ENCODE measurements at regions not wholly inside any gene's neighbourhood (a gene's known extent, or its start where the extent isn't known, plus 50 kb on each side); places are given as distances from the start of the nearest gene placed in this dataset.

- Histone ChIP-seq H3K36me3 (ENCODE audit: control insufficient read depth in 2 of 2, extremely low read depth in 1 of 2, insufficient read depth in 1 of 2, low read length in 1 of 2) (no peaks in the 10 kb centered on the region), H3K4me3 (ENCODE audit: control insufficient read depth in 1 of 2, extremely low read depth in 1 of 2, low read length in 1 of 2) (no peak overlapping the region), H3K4me1 (ENCODE audit: control insufficient read depth in 1 of 2, extremely low read depth in 1 of 2, insufficient read depth in 2 of 2, low read length in 2 of 2) (no peaks in the 10 kb centered on the region), H3K9me3 (no peaks in the 10 kb centered on the region), H3K27me3 (replicated peaks in 1 of 2; ENCODE audit: control insufficient read depth in 2 of 2, extremely low read depth in 1 of 2, insufficient read depth in 2 of 2, low read length in 1 of 2) (peaks cover 0 to 6% of the 10 kb centered on the region in 2 experiments), H3K27ac (ENCODE audit: low read length) (no peak overlapping the region)
- DNase-seq (no peak), ATAC-seq (replicated peaks in 1 of 4) (no peak)
- no peak overlapping the region for H3K27ac Mint-ChIP-seq
- H3K9me3 Mint-ChIP-seq: peaks cover 0 to 8% (median 3%) of the 10 kb centered on the region in 3 donors
- H3K36me3 Mint-ChIP-seq: no peaks in the 10 kb centered on the region
- peaks cover 7 to 8% of the 10 kb centered on the region in 2 donors for H3K27me3 Mint-ChIP-seq
- no peak overlapping the region for H3K4me3 Mint-ChIP-seq
- ChIA-PET CTCF (no interaction called here), POLR2A (interaction anchor here in 1 of 2 donors (0.6 kb wide), 1 partner anchor 16 kb away, joined by 4 read pairs; no protein-coding TSS in a partner anchor)
- H3K4me1 Mint-ChIP-seq: peaks cover 3 to 7% (median 7%) of the 10 kb centered on the region in 3 donors
Observed at GRCh38 chr6:110552076-110552475, 75.7 kb upstream of the SLC22A16 start.

- H3K27me3 ChIP-seq (replicated peaks in 1 of 2; ENCODE audit: control insufficient read depth in 2 of 2, extremely low read depth in 1 of 2, insufficient read depth in 2 of 2, low read length in 1 of 2): peaks cover 0 to 6% of the 10 kb centered on the region in 2 experiments
- no peaks in the 10 kb centered on the region for H3K36me3 ChIP-seq (ENCODE audit: control insufficient read depth in 2 of 2, extremely low read depth in 1 of 2, insufficient read depth in 1 of 2, low read length in 1 of 2)
- H3K27ac ChIP-seq (ENCODE audit: low read length): no peak overlapping the region
- ATAC-seq (replicated peaks in 1 of 4) (no peak), DNase-seq (no peak)
- H3K27ac Mint-ChIP-seq: no peak overlapping the region
- peaks cover 8 to 11% of the 10 kb centered on the region in 2 donors for H3K27me3 Mint-ChIP-seq
- 89% methylated on average over 6 of the region's 11 CpGs for WGBS (ENCODE audit: insufficient coverage)
- H3K36me3 Mint-ChIP-seq: no peaks in the 10 kb centered on the region
- H3K4me3 ChIP-seq (ENCODE audit: control insufficient read depth in 1 of 2, extremely low read depth in 1 of 2, low read length in 1 of 2): no peak overlapping the region
- peaks cover 0 to 7% (median 3%) of the 10 kb centered on the region in 3 donors for H3K4me1 Mint-ChIP-seq
- ChIA-PET CTCF (interaction anchor here in 1 of 2 donors (0.6 kb wide), 1 partner anchor 659 kb away, joined by 3 read pairs; no protein-coding TSS in a partner anchor), POLR2A (no interaction called here)
- H3K9me3 Mint-ChIP-seq: peaks cover 0 to 8% (median 3%) of the 10 kb centered on the region in 3 donors
- H3K4me1 ChIP-seq (ENCODE audit: control insufficient read depth in 1 of 2, extremely low read depth in 1 of 2, insufficient read depth in 2 of 2, low read length in 2 of 2): no peaks in the 10 kb centered on the region
- no peak overlapping the region for H3K4me3 Mint-ChIP-seq
- no peaks in the 10 kb centered on the region for H3K9me3 ChIP-seq
Observed at GRCh38 chr6:110551088-110551487, 74.7 kb upstream of the SLC22A16 start.

GRCh38 chr6:110550353-110550752 is 73.9 kb upstream of the SLC22A16 start:
- Mint-ChIP-seq H3K36me3 (peaks cover under 1% of the 10 kb centered on the region), H3K4me1 (peaks cover 0 to 4% (median 3%) of the 10 kb centered on the region in 3 donors), H3K4me3 (no peak overlapping the region), H3K9me3 (peaks cover under 1 to 12% (median 3%) of the 10 kb centered on the region in 3 donors), H3K27me3 (peaks cover 8 to 11% of the 10 kb centered on the region in 2 donors), H3K27ac (no peak overlapping the region)
- no peak overlapping the region for H3K4me3 ChIP-seq (ENCODE audit: control insufficient read depth in 1 of 2, extremely low read depth in 1 of 2, low read length in 1 of 2)
- no peak for DNase-seq
- no peaks in the 10 kb centered on the region for H3K9me3 ChIP-seq
- no peak overlapping the region for H3K27ac ChIP-seq (ENCODE audit: low read length)
- H3K27me3 ChIP-seq (replicated peaks in 1 of 2; ENCODE audit: control insufficient read depth in 2 of 2, extremely low read depth in 1 of 2, insufficient read depth in 2 of 2, low read length in 1 of 2): peaks cover 0 to 6% of the 10 kb centered on the region in 2 experiments
- no peak for ATAC-seq (replicated peaks in 1 of 4)
- H3K4me1 ChIP-seq (ENCODE audit: control insufficient read depth in 1 of 2, extremely low read depth in 1 of 2, insufficient read depth in 2 of 2, low read length in 2 of 2): no peaks in the 10 kb centered on the region
- 91% methylated on average over 5 of the region's 5 CpGs for WGBS (ENCODE audit: insufficient coverage)
- CTCF ChIA-PET: no interaction called here
- POLR2A ChIA-PET: no interaction called here
- H3K36me3 ChIP-seq (ENCODE audit: control insufficient read depth in 2 of 2, extremely low read depth in 1 of 2, insufficient read depth in 1 of 2, low read length in 1 of 2): no peaks in the 10 kb centered on the region

GRCh38 chr6:110549277-110549676 is 72.9 kb upstream of the SLC22A16 start:
- no peak overlapping the region for H3K27ac ChIP-seq (ENCODE audit: low read length)
- H3K4me3 Mint-ChIP-seq: no peak overlapping the region
- no peaks in the 10 kb centered on the region for H3K36me3 ChIP-seq (ENCODE audit: control insufficient read depth in 2 of 2, extremely low read depth in 1 of 2, insufficient read depth in 1 of 2, low read length in 1 of 2)
- 90% methylated on average over 4 of the region's 5 CpGs for WGBS (ENCODE audit: insufficient coverage)
- DNase-seq (no peak), ATAC-seq (replicated peaks in 1 of 4) (no peak)
- H3K27me3 ChIP-seq (replicated peaks in 1 of 2; ENCODE audit: control insufficient read depth in 2 of 2, extremely low read depth in 1 of 2, insufficient read depth in 2 of 2, low read length in 1 of 2): peaks cover 0 to 6% of the 10 kb centered on the region in 2 experiments
- H3K27me3 Mint-ChIP-seq: peaks cover 8% of the 10 kb centered on the region in 2 donors
- no peak overlapping the region for H3K27ac Mint-ChIP-seq
- peaks cover 4% of the 10 kb centered on the region for H3K36me3 Mint-ChIP-seq
- ChIA-PET CTCF (no interaction called here), POLR2A (no interaction called here)
- H3K4me3 ChIP-seq (ENCODE audit: control insufficient read depth in 1 of 2, extremely low read depth in 1 of 2, low read length in 1 of 2): no peak overlapping the region
- H3K9me3 ChIP-seq: no peaks in the 10 kb centered on the region
- peaks cover 0 to 3% of the 10 kb centered on the region in 2 experiments for H3K4me1 ChIP-seq (ENCODE audit: control insufficient read depth in 1 of 2, extremely low read depth in 1 of 2, insufficient read depth in 2 of 2, low read length in 2 of 2)
- H3K4me1 Mint-ChIP-seq: peaks cover 0 to 4% (median 0%) of the 10 kb centered on the region in 3 donors
- H3K9me3 Mint-ChIP-seq: peaks cover 4 to 16% (median 6%) of the 10 kb centered on the region in 3 donors

- Histone ChIP-seq H3K9me3 (no peaks in the 10 kb centered on the region), H3K4me3 (ENCODE audit: control insufficient read depth in 1 of 2, extremely low read depth in 1 of 2, low read length in 1 of 2) (no peak overlapping the region), H3K4me1 (ENCODE audit: control insufficient read depth in 1 of 2, extremely low read depth in 1 of 2, insufficient read depth in 2 of 2, low read length in 2 of 2) (peaks cover 0 to 11% of the 10 kb centered on the region in 2 experiments), H3K36me3 (ENCODE audit: control insufficient read depth in 2 of 2, extremely low read depth in 1 of 2, insufficient read depth in 1 of 2, low read length in 1 of 2) (no peaks in the 10 kb centered on the region), H3K27me3 (replicated peaks in 1 of 2; ENCODE audit: control insufficient read depth in 2 of 2, extremely low read depth in 1 of 2, insufficient read depth in 2 of 2, low read length in 1 of 2) (peaks cover 0 to 13% of the 10 kb centered on the region in 2 experiments), H3K27ac (ENCODE audit: low read length) (no peak overlapping the region)
- H3K27me3 Mint-ChIP-seq: peaks cover 8% of the 10 kb centered on the region in 2 donors
- peaks cover 0 to 9% (median 7%) of the 10 kb centered on the region in 3 donors for H3K4me1 Mint-ChIP-seq
- peaks cover 4% of the 10 kb centered on the region for H3K36me3 Mint-ChIP-seq
- ChIA-PET CTCF (no interaction called here), POLR2A (no interaction called here)
- WGBS (ENCODE audit: insufficient coverage): 17% methylated on average over 1 of the region's 3 CpGs
- no peak overlapping the region for H3K27ac Mint-ChIP-seq
- H3K4me3 Mint-ChIP-seq: no peak overlapping the region
- ATAC-seq (replicated peaks in 1 of 4) (no peak), DNase-seq (no peak)
- H3K9me3 Mint-ChIP-seq: peaks cover 4 to 16% (median 6%) of the 10 kb centered on the region in 3 donors
Observed at GRCh38 chr6:110548110-110548847, 71.9 kb upstream of the SLC22A16 start.

GRCh38 chr6:110547266-110547964 is 71.0 kb upstream of the SLC22A16 start:
- ATAC-seq (replicated peaks in 1 of 4): no peak
- H3K36me3 ChIP-seq (ENCODE audit: control insufficient read depth in 2 of 2, extremely low read depth in 1 of 2, insufficient read depth in 1 of 2, low read length in 1 of 2): no peaks in the 10 kb centered on the region
- H3K4me1 ChIP-seq (ENCODE audit: control insufficient read depth in 1 of 2, extremely low read depth in 1 of 2, insufficient read depth in 2 of 2, low read length in 2 of 2): peaks cover 0 to 13% of the 10 kb centered on the region in 2 experiments
- Mint-ChIP-seq H3K36me3 (peaks cover 4% of the 10 kb centered on the region), H3K9me3 (peaks cover 4 to 14% (median 6%) of the 10 kb centered on the region in 3 donors), H3K27me3 (peaks cover 8% of the 10 kb centered on the region in 2 donors), H3K4me1 (peaks cover 0 to 9% (median 7%) of the 10 kb centered on the region in 3 donors), H3K4me3 (no peak overlapping the region), H3K27ac (no peak overlapping the region)
- no peak overlapping the region for H3K27ac ChIP-seq (ENCODE audit: low read length)
- H3K4me3 ChIP-seq (ENCODE audit: control insufficient read depth in 1 of 2, extremely low read depth in 1 of 2, low read length in 1 of 2): no peak overlapping the region
- H3K9me3 ChIP-seq: no peaks in the 10 kb centered on the region
- DNase-seq: no peak
- no CpG with 5 or more reads among the region's 1 CpG for WGBS (ENCODE audit: insufficient coverage)
- peaks cover 0 to 18% of the 10 kb centered on the region in 2 experiments for H3K27me3 ChIP-seq (replicated peaks in 1 of 2; ENCODE audit: control insufficient read depth in 2 of 2, extremely low read depth in 1 of 2, insufficient read depth in 2 of 2, low read length in 1 of 2)
- POLR2A ChIA-PET: no interaction called here
- CTCF ChIA-PET: no interaction called here

All from T-cell (primary cell).